ENCODE measurements at regions not wholly inside any gene's neighbourhood (a gene's known extent, or its start where the extent isn't known, plus 50 kb on each side); places are given as distances from the start of the nearest gene placed in this dataset.

DNA sequence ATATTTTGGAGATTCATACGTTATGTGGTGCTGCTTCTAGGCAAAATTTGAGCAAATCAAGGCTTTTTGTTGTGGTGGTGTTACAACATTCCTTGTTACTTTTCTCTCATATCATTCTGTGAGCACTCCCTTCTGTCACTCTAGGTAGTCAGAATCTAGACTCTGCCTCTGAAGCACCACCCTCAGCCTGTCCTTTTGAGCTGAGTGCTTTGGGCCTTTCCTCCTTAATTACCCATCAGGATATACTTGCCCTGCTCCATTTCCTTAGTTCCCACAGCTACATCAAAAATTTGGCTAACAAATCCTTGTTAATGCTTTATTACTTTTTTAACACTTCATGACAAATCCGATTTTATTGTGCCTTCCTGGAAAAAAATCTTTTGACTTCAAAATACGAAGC is 289.6 kb downstream of the CALCRL start:
- no peak for TF ChIP-seq CREM (IDR thresholded peaks at IDR 0.05; ENCODE audit: low read depth)
- no peak for TF ChIP-seq HCFC1 (IDR thresholded peaks at IDR 0.05; ENCODE audit: low read length)
- TF ChIP-seq ZNF274 (IDR thresholded peaks at IDR 0.05; ENCODE audit: insufficient read depth, insufficient read length), result no peak

Data from GM12878 (cell line).